OCI-LY3 (cell line): ENCODE measurements at regions not wholly inside any gene's neighbourhood (a gene's known extent, or its start where the extent isn't known, plus 50 kb on each side); places are given as distances from the start of the nearest gene placed in this dataset.

ENCODE experiments used
- EZH2phosphoT487 ChIP-seq: fragments of 200-600 bp; shearing (Covaris generic); IDR thresholded peaks from 2 replicates; pipeline ENCODE4 v1.6.1; 2018; ENCODE audit warnings: antibody characterized with exemption, mixed run types, low read depth
- TF ChIP-seq, protein P1 (sequence below): fragments of 200-600, 300-600 bp; sonication (generic); IDR thresholded peaks from 2 replicates; pipeline ENCODE4 v1.5.1; 2014; ENCODE audit warnings: antibody characterized with exemption, low read length, low read depth

DNA sequence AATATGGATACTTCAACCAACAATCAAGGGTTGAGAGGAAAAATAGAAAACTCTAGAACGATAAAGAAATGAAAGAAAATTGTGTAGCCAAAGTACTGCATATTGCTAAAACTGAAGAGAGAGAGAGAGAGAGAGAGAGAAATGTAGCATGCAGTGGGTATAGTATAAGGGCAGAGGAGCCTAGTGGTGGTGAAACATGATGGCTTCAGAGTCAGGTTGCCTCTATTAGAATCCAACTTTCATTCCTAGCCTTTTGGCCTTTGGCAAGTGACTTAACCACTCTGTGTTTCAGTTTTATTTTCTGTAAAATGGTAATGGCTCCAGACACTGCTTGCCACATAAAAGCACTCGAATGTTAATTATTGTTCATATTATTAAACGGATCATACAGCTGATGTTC lies 71.2 kb upstream of the NAF1 start:
- TF ChIP-seq, protein P1, sequence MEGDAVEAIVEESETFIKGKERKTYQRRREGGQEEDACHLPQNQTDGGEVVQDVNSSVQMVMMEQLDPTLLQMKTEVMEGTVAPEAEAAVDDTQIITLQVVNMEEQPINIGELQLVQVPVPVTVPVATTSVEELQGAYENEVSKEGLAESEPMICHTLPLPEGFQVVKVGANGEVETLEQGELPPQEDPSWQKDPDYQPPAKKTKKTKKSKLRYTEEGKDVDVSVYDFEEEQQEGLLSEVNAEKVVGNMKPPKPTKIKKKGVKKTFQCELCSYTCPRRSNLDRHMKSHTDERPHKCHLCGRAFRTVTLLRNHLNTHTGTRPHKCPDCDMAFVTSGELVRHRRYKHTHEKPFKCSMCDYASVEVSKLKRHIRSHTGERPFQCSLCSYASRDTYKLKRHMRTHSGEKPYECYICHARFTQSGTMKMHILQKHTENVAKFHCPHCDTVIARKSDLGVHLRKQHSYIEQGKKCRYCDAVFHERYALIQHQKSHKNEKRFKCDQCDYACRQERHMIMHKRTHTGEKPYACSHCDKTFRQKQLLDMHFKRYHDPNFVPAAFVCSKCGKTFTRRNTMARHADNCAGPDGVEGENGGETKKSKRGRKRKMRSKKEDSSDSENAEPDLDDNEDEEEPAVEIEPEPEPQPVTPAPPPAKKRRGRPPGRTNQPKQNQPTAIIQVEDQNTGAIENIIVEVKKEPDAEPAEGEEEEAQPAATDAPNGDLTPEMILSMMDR, result no peak
- no peak for TF ChIP-seq EZH2phosphoT487
